ENCODE measurements at regions not wholly inside any gene's neighbourhood (a gene's known extent, or its start where the extent isn't known, plus 50 kb on each side); places are given as distances from the start of the nearest gene placed in this dataset.

- H3K9ac ChIP-seq (ENCODE audit: low read length): no peak overlapping the region
- no peak for TF ChIP-seq ATF3 (IDR thresholded peaks at IDR 0.05)
- TF ChIP-seq EZH2 (IDR thresholded peaks at IDR 0.05): no peak
- no peak for TF ChIP-seq ZNF274 (IDR thresholded peaks at IDR 0.05; ENCODE audit: low read depth, low read length)
- no peak for TF ChIP-seq SIN3A (IDR thresholded peaks at IDR 0.05; ENCODE audit: low read depth)
- no peak for TF ChIP-seq MAX (IDR thresholded peaks at IDR 0.05)
- no peak for TF ChIP-seq POLR2A (IDR thresholded peaks at IDR 0.05; ENCODE audit: borderline replicate concordance, extremely low read depth, insufficient read depth, insufficient read length)
- TF ChIP-seq SP1 (IDR thresholded peaks at IDR 0.05; ENCODE audit: low read depth): no peak
- no peak for TF ChIP-seq ZFX (IDR thresholded peaks at IDR 0.05)
- no peak for TF ChIP-seq SRF (IDR thresholded peaks at IDR 0.05; ENCODE audit: low read depth)
- no peak for TF ChIP-seq REST (IDR thresholded peaks at IDR 0.05; ENCODE audit: low read depth)
- TF ChIP-seq TCF7L2 (IDR thresholded peaks at IDR 0.05; ENCODE audit: borderline replicate concordance, extremely low read depth, insufficient read depth, insufficient read length): no peak
- TF ChIP-seq POLR2AphosphoS5 (IDR thresholded peaks at IDR 0.05; ENCODE audit: low read depth, low read length): no peak
- no peak for TF ChIP-seq EGR1 (IDR thresholded peaks at IDR 0.05; ENCODE audit: low read depth)
- no peak for TF ChIP-seq CBX3 (IDR thresholded peaks at IDR 0.05; ENCODE audit: low read depth)
- no peak for TF ChIP-seq ZBTB33 (IDR thresholded peaks at IDR 0.05; ENCODE audit: extremely low read depth, insufficient replicate concordance, low read length)
- H3K4me2 ChIP-seq (ENCODE audit: low read length): no peak overlapping the region
- H3K27me3 ChIP-seq (ENCODE audit: insufficient read depth, low read length): no peaks in the 10 kb centered on the region
- no peaks in the 10 kb centered on the region for H3K4me1 ChIP-seq (ENCODE audit: control insufficient read depth in 1 of 2, insufficient read depth in 2 of 2, low read length in 2 of 2)
- H3K9me3 ChIP-seq (ENCODE audit: control insufficient read depth in 1 of 2, insufficient read depth in 1 of 2, low read depth in 1 of 2, low read length in 2 of 2): no peaks in the 10 kb centered on the region
- no peaks in the 10 kb centered on the region for H3K36me3 ChIP-seq (ENCODE audit: control insufficient read depth in 1 of 2, insufficient read depth in 2 of 2, low read length in 2 of 2)
- DNase-seq (ENCODE audit: low read depth, low spot score) (no peak), ATAC-seq (no peak)
- ChIA-PET POLR2A (no interaction called here), CTCF (no interaction called here), RAD21 (ENCODE audit: low non-redundant PET in 1 of 2, low total read pairs in 2 of 2, uncharacterized antibody in 2 of 2, unreplicated experiment in 2 of 2) (no interaction called here)
- no peaks in the 10 kb centered on the region for H4K20me1 ChIP-seq (ENCODE audit: insufficient read depth)
- no TSS peak for BruUV-seq (replicated peaks)
- no peak overlapping the region for H3K27ac ChIP-seq (ENCODE audit: low read depth, low read length)
- intact Hi-C loops (cut with micrococcal nuclease): no loop called here
- no peak overlapping the region for H2AFZ ChIP-seq (ENCODE audit: low read depth, low read length, poor library complexity, severe bottlenecking)
- H3K9me2 ChIP-seq (ENCODE audit: insufficient read depth): no peaks in the 10 kb centered on the region
- no peaks in the 10 kb centered on the region for H3K79me2 ChIP-seq (ENCODE audit: insufficient read depth, low read length)
- no peak overlapping the region for H3K4me3 ChIP-seq (replicated peaks in 1 of 2; ENCODE audit: low read depth in 1 of 2, low read length in 2 of 2)
Measured at GRCh38 chr2:147092266-147092665, 752.6 kb upstream of the ACVR2A start.
